ENCODE measurements at regions not wholly inside any gene's neighbourhood (a gene's known extent, or its start where the extent isn't known, plus 50 kb on each side); places are given as distances from the start of the nearest gene placed in this dataset.
A peak's percentile ranks its signal among the peaks of the same experiment; 100 is the strongest.
"Not testable (repeated sequence)": the region's sequence is repeated elsewhere in the genome, so short reads cannot be mapped to it uniquely, and the experiment has no call there.

DNA sequence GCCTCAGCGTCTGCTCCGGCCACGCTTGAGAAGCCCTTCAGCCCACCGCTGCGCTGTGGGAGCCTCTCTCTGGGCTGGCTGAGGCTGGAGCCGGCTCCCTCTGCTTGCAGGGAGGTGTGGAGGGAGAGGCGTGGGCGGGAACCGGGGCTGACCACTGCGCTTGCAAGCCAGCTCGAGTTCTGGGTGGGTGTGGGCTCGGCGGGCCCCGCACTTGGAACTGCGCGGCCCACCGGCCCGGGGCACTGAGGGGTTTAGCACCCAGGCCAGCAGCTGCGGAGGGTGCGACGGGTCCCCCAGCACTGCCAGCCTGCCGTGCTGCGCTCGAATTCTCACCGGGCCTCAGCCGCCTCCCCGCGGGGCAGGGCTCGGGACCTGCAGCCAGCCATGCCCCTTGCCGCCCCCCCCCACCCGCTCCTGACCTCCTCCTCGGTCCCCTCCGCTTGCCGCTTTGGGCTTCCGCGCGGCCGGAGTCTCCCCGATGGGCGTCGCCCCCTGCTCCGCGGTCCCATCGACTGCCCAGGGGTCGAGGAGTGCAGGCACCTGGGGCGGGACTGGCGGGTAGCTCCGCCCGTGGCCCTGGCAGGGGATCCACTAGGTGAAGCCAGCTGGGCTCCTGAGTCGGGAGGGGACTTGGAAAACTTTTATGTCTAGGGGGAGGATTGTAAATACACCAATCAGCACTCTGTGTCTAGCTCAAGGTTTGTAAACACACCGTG, 106.7 kb downstream of the RAP2B start:
- ATAC-seq, result no peak

DNA sequence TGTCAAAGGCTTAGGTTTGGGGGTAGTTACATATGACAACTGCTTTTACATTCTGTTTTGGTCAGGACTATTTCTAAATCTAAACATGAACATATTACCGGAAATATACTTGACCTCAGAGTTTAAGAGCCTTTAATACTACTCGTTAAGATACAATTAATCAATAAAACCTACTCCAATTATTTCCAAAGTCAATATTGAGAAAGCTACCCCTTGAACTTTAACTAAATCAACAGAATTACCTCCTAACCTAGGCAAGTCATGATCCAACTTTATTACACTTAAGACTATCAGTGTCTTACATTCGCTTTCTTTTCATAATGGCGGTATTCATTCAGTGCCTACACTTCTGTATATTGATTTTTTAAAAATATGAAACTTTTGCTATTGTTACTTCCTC, 107.7 kb downstream of the RAP2B start:
- no peak for ATAC-seq

DNA sequence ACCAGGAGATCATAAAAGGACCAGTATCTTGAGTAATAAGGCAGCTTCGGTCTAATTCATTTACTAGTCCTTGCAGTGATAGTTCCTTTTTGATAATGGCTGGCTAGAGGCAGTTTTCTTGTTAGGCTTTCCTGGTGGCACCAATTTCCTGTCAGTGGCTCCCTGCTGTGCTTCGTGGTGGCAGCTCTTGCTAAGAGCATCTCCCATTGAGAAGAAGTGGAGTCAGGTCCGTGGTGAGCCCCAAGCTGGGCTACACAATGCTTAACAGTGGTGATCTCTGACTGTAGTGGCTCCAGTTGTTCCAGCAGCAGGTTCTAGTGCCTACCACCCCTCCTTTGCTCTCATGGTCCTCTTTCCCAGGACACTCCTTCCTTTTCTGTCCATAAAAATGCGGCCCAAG, 111.2 kb downstream of the RAP2B start:
- ATAC-seq, result no peak

DNA sequence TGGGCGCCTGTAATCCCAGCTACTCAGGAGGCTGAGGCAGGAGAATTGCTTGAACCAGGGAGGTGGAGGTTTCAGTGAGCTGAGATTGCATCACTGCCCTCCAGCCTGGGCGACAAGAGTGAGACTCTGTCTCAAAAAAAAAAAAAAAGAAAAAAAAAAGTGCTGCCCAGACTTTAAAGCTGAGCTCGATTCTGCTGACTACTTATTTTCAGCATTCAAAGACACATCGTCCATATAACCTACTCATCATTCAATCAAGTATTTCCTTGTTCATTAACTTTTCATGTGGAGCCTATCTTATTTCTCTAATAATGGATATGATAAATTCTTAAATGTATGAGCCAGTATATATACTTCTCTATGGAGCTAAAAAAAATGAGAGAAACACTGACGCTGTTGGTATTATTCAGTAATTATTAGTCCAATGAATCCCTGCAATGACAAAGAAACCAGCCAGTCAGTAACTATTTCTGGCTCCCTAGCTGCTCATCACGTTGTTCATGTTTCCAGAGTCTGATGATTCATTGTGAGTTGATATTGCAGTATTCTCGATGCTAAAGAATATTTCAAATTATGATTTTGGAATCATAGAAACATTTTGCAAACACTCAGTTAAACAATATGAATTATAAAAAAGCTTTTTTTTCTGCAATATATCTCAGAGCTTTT, 111.9 kb downstream of the RAP2B start:
- ATAC-seq, result no peak

DNA sequence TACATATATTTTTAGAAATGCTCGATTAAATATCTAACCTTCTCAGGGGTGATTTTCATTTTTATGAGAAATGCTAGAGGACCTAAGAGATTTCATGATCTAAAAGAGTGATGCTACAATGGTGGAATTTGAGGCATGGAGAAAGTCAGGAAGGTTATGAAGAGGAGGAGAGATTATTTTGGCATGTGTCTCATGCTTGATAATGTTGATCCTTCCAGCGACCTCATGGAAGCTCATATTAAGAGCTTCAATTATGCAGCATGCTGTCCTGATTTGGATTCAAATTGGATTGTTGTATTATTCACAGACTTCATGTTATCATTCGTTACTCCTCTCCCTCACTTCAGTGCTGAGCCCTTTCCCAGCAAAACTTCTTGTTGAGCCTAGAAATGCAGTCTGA, 112.5 kb downstream of the RAP2B start:
- ATAC-seq, result no peak

DNA sequence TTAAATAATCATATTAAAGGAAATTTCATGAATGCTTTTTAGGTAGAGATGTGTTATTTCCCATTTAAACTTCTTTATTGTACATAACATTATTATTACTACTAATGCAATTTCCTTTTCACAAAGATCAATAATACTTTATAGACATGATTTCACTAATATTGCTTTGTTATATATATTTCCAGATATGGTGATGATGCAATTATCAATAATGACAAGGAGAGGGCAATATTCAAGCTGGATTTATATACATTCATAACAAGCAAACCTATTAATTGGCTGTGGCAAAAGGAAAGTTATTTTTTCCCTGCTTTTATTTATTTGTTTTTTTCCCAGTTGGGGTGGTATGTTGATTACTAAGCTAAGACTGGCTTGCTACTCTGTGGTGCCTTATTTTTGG, 113.5 kb downstream of the RAP2B start:
- no peak for ATAC-seq

DNA sequence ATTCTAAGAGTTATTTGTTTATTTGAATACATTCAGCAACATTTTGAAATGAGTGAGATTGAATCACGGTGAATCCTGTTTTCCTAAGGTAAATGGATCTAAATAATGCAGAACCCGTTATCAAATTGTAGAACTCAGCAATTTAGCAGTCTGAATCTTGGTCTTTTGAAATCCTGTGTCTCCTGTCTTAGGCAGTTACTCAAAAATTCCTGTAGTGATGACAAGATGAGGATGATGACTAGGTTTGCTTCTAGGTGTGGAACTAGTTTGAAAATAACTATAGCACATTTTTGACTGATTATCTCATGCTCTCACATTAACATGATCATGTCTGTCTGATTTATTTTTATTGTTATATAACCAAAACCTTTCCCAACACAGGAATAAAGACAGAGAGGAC, 115.0 kb downstream of the RAP2B start:
- no peak for ATAC-seq

DNA sequence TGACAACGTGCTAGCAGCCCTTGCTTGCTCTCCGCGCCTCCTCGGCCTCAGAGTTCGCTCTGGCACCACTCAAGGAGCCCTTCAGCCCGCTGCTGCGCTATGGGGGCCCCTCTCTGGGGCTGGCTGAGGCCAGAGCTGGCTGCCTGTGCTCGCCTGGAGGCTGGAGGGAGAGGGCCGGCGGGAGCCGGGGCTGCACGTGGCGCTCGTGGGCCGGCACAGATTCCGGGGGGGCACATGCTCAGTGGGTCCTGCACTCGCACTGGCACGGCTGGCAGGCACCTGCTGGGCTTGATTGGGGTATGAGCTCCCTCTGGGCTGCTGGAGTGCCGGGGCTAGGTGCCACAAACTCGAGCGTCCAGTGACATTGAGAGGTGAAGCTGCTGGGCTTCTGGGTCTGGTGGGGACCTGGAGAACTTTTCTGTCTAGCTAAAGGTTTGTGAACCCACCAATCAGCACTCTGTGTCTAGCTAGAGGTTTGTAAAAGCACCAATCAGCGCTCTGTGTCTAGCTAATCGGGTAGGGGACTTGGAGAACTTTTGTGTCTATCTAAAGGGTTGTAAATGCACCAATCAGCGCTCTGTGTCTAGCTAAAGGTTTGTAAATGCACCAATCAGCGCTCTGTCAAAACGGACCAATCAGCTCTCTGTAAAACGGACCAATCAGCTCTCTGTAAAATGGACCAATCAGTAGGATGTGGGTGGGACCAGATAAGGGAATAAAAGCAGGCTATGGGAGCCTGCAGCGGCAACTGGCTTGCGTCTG, 119.4 kb downstream of the RAP2B start:
- not testable (repeated sequence) for ATAC-seq

DNA sequence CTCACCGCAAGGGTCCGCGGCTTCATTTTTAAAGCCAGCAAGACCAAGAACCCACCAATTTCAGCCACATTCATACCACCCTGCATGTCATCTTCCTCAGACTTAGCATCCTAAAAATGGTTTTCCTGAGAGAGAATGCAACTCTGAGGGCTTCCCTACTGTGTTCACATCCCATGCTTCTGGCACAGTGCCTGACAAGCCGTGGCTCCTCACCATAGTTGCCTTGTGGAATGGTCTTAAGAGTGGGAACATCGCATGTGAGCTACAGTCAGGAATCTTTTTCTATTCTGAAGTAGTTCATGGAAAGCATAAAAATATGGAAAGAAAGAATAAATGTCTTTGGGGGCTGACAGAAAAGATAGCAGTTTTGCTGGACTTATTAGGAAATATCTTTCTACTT, 120.3 kb downstream of the RAP2B start:
- ATAC-seq, result no peak

DNA sequence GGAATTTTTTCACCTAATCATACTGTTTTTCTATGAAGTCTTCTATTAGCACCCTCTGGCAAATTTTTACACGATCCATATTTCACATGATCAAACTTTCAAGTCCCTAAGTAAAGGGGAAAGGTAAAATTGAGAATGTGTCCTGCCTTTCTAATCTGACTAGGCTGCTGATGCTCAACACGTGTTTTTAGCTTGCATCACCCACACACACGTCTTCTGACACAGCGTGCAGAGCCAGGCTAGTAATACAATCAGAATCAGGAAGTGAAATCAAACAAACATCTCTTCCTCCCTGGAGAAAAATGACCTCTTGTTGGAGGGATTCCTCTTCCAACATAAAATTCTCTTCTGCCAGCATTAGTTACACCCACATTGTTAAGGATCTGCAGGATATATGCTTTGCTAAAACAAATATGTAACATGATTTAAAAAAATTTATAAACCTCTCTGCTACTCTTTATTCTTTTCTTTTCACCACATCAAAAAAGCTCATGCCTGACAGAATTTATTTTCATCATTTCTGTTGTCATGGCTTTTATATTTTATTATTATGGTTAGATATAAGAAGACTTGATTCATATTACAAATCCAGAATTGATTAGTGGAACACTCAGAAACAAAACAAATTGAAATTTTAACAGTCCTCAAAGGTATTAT, 122.4 kb downstream of the RAP2B start:
- peak; percentile 67 to 72 for ATAC-seq

DNA sequence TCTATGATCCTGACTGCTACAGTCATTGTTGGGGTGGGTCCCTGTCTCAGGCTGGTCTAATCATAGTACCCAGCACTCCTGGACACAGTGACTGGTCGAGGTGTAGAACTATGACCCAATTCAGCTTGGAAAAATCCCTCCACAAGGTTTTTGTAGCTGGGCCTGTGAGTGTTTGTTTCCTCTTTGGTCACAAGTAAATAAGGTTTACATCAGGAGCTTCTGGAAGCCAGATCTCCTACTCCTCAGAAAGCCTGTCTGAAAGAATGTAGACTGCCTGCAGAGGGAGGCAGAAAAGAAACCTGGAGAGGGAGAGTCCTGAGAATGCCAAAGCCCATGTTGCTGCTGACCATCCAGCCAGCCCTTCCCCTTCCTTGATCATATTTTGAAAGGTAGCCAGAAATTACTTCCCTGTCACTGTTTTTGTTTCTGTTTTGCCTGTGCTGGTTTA, 123.2 kb downstream of the RAP2B start:
- ATAC-seq, result no peak

DNA sequence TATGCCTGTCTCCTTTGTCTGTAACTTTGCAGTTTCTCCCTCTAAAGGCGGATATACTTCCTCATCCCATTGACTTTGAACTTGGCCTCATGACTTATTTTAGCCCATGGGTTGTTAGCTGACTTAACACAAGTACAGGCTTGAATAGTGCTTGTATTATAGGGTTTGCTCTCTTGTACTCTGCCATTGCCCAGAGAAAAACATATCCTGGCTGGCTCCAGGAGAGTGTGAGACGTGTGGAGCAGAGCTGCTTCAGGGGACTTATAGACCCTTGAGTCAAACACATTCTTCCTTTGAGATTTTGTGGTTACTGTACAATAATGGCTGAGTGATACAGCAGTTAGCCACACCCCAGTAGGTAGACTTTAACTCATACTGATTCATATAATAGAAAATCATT, 124.0 kb downstream of the RAP2B start:
- ATAC-seq, result peak in 1 of 2 donors; percentile 24

DNA sequence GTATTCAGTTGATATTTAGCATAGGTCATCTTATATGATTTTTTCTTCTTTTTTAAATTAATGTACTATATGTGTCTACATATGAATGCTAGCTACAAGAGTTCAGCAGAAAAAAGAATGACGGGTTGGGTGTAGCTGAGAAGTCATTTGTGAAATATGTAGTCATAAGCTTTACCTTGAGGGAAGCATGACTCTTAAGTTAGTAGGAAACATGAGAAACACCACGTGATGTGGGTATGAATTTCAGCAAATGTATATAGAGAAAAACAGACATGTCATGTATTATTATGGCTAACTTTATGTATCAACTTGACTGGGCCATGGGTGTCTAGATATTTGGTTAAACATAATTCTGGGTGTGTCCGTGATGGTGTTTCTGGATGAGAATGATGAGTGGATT, 125.0 kb downstream of the RAP2B start:
- ATAC-seq, result peak; percentile 33 to 48

DNA sequence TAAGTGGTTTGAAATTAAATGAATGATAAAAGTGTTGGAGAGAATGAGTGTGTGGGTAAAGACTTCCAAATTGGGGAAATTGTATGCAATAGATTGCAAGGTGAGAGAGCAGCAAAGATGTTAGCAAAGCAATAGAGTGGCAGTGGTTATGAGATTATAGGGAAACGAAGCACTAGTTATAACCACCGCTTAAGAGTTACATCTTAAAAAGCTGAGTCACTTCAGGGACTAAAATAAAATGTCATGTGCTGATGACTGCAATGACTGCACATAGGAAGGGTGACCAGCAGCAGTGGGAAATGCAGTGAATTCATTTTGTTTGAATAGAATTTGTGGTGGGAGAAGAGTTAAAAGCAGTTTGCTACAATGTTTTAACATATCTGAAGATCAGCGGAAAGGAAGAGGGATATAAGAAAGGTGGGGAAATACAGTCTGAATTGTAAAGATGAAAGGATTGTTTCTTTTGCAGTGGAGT, 127.3 kb downstream of the RAP2B start:
- ATAC-seq, result no peak

DNA sequence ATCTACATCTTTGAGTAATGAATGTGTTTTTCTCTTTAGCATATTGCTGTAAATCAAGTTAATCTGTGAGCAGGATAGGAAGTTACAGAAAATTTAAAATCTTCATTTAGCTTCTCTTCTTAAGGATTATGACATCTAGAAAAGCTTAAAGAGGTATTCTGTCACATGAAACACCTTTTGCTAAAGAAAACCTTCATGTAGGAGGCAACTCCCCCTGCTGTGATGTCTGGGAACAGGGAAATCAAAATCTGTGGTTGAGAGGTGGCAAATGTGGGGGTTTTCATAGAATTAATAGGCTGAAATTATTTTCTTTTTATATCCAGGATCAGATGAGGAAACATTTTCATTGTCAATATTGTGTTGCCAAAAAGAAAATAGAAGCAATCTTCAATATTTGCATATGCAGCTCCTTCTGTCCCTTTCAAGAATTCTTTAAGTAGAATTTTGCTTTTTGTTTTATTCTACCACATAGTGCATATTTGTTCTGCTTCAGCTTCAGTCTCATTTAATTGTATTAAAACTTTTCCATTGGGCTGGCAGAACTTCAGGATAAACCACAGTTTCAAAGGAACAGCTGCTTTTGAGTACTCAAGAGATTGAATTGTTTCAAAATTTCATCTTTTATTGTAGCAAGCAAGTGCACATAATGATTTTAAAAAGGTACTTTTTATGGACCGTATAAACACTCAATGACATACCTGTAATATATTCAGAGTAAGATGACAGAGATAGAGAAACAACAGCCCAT, 128.4 kb downstream of the RAP2B start:
- no peak for ATAC-seq

DNA sequence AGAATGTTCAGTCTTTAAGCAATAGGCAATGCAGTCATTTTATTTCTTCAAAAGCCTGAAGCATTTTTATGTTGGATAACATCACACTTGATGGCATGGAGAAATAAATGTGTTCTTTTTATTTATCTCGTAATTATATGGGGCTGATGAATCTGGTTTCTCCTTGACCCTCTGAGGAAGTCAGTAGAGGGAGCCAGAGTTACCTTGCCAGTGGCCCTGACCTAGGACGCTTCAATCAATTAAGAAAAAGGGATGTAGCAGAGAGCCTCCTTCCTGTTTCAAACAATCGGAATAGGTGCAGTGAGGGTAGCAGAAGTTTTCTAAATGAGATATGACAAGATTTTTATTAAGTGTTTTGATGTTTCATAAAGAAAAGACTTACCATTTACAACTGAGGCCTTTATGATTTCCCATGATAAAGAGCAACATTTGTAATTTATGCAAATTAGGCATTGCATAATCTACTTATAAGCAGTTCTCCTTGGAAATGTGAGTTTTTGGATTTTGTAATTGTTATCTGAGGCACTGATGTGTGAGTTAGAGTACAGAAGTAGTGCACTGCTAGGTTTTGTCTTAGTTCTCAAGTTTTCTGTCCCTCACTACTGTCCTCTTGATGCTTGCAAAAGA, 129.1 kb downstream of the RAP2B start:
- no peak for ATAC-seq

DNA sequence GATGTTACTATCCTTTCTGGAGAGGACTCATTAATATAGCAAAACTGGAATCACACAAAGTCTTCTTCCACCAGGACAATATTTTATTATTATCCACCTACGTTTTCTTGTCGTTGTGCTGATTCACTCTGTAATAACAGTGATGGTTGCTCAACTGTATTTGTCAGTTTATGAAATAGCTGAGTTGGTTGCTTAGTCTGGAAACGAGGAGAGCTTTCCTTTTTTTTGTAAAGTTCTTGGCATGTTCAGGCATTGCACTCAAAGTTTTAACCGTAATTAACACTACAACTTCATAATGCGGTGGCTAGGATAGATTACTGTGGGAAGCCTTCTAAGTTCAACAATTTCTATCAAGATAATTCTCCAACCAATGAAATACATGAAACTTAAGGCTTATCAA, 131.2 kb downstream of the RAP2B start:
- no peak for ATAC-seq

DNA sequence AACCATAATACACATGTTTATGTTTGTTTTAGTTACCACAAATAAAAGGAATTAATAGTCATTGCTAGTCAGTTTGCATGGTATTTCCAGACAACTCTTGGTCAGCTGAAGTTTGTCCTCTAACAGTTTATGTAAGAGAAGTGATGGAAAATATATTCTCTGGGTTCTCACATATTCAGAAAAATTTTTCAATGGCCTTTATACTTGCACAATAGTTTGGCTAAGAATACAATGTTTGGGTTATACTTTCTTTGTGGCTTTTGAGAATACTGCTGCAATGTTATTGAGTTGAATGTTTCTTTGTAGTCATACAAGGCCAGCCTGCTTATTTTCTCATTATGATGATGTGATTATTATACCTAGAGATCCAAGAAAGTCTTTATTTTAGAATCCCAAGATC, 133.9 kb downstream of the RAP2B start:
- no peak for ATAC-seq

DNA sequence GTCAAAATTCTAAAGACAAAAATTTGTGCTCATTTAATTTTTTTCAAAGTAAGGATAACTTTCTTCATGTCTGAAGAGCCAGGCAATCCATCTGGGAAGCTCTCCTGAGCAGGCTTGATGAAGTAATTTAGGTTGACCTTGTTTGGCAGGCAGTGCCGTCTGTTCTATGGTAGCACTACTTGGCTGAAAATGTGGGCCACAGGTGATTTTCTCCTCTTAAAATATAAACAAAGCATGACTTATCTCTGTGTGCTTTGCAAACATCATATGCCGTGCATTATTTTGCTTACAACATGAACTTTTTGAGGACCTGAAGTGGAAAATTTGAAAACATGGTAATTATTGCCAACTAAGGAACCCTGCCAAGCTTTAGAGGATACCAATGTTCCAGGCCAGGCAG, 143.2 kb downstream of the RAP2B start:
- ATAC-seq, result no peak

DNA sequence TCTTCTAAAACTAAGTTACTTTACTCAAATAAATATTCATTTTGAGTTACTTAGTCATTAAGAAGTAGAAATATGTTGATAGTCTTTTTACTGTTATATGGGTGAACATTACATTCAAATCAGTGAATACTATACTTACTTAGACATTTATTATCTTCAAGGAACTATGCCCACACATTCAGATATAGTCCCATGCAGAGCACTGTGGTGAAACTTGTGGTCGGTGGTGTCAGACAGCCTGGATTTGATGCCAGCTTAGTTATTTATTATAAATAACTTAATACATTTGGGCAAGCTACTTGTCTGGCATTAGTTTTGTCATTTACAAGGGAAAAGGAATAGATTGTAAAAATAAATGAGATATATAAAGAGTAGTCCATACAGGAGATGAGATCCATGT, 149.5 kb downstream of the RAP2B start:
- no peak for ATAC-seq

DNA sequence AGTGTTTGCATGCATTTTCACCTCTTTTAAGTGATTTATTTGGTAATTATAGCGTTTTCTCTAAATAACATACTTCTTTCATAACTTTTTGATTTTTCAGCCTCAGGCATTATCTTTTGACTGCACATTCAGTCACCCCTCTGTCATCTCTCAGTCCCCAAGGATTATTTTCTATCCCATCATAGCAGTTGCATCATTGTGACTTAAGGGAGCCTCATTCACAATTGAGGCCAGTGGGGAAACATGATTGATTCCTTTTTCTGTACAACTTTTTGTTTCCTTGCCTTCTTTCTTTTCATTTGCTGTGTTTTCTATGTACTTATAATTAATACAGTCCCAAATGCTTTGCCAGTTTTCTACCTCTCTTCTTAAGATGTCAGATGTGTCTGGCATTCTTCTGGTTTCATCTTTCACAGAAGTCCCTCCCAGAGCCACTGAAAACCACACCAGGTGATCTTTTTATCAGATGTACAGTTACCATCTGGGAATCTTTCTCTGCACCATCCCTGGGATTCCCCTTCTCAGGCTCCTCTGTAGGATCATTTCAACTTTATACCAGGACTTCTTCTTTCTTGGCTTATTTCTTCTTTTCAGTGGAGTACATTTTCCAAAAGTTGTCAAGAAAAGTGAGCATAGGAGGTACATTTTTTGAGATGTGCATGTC, 151.4 kb downstream of the RAP2B start:
- no peak for ATAC-seq

All from activated CD4-positive, CD25-positive, alpha-beta regulatory T cell treated with anti-CD3 and anti-CD28 coated beads, Interleukin-2, amount 50 U/mL, for 24 hours (primary cell).